GM21390 (cell line): ENCODE measurements at regions not wholly inside any gene's neighbourhood (a gene's known extent, or its start where the extent isn't known, plus 50 kb on each side); places are given as distances from the start of the nearest gene placed in this dataset.
"Not testable (repeated sequence)": the region's sequence is repeated elsewhere in the genome, so short reads cannot be mapped to it uniquely, and the experiment has no call there.

Source experiments
- ATAC-seq: cut with Tn5 transposase; IDR thresholded peaks from one replicate; pipeline ENCODE4 v1.9.1; 2021; ENCODE audit not compliant: unreplicated experiment

GRCh38 chr3:103847081-103848062 is 1412.6 kb downstream of the ZPLD1 start:
- ATAC-seq: no peak

- no peak for ATAC-seq
Observed at GRCh38 chr3:103851793-103852192, 1417.0 kb downstream of the ZPLD1 start.

GRCh38 chr3:103862415-103862814 is 1427.6 kb downstream of the ZPLD1 start:
- ATAC-seq: no peak

GRCh38 chr3:103863381-103863780 is 1428.6 kb downstream of the ZPLD1 start:
- ATAC-seq: no peak

- no peak for ATAC-seq
Observed at GRCh38 chr3:103866113-103866512, 1431.3 kb downstream of the ZPLD1 start.

GRCh38 chr3:103873021-103873420 is 1438.2 kb downstream of the ZPLD1 start:
- ATAC-seq: no peak

- no peak for ATAC-seq
Observed at GRCh38 chr3:103873897-103874545, 1439.2 kb downstream of the ZPLD1 start.

GRCh38 chr3:103881809-103882208 is 1447.0 kb downstream of the ZPLD1 start:
- not testable (repeated sequence) for ATAC-seq

GRCh38 chr3:103889675-103890074 is 1454.9 kb downstream of the ZPLD1 start:
- ATAC-seq: no peak

GRCh38 chr3:103894162-103894822 is 1459.5 kb downstream of the ZPLD1 start:
- no peak for ATAC-seq

GRCh38 chr3:103899328-103899727 is 1464.5 kb downstream of the ZPLD1 start:
- ATAC-seq: no peak

GRCh38 chr3:103904991-103905390 is 1461.7 kb upstream of the ALCAM start:
- no peak for ATAC-seq

- no peak for ATAC-seq
Observed at GRCh38 chr3:103906304-103906703, 1460.4 kb upstream of the ALCAM start.

- ATAC-seq: no peak
Observed at GRCh38 chr3:103906808-103907207, 1459.9 kb upstream of the ALCAM start.

GRCh38 chr3:103907567-103907966 is 1459.1 kb upstream of the ALCAM start:
- no peak for ATAC-seq

- ATAC-seq: no peak
Observed at GRCh38 chr3:103909395-103909794, 1457.3 kb upstream of the ALCAM start.

- ATAC-seq: no peak
Observed at GRCh38 chr3:103918336-103918735, 1448.4 kb upstream of the ALCAM start.

GRCh38 chr3:103919327-103919726 is 1447.4 kb upstream of the ALCAM start:
- ATAC-seq: no peak

GRCh38 chr3:103923907-103924306 is 1442.8 kb upstream of the ALCAM start:
- no peak for ATAC-seq

- ATAC-seq: no peak
Observed at GRCh38 chr3:103924544-103924943, 1442.2 kb upstream of the ALCAM start.

- no peak for ATAC-seq
Observed at GRCh38 chr3:103926936-103927335, 1439.8 kb upstream of the ALCAM start.

GRCh38 chr3:103927896-103928295 is 1438.8 kb upstream of the ALCAM start:
- no peak for ATAC-seq
